HG03175 (cell line): ENCODE measurements at regions not wholly inside any gene's neighbourhood (a gene's known extent, or its start where the extent isn't known, plus 50 kb on each side); places are given as distances from the start of the nearest gene placed in this dataset.
A peak's percentile ranks its signal among the peaks of the same experiment; 100 is the strongest.

Experiments used
- ATAC-seq: cut with Tn5 transposase; IDR thresholded peaks from one replicate; pipeline ENCODE4 v1.9.1; 2021; ENCODE audit warnings: mild to moderate bottlenecking, moderate library complexity; ENCODE audit not compliant: unreplicated experiment

DNA sequence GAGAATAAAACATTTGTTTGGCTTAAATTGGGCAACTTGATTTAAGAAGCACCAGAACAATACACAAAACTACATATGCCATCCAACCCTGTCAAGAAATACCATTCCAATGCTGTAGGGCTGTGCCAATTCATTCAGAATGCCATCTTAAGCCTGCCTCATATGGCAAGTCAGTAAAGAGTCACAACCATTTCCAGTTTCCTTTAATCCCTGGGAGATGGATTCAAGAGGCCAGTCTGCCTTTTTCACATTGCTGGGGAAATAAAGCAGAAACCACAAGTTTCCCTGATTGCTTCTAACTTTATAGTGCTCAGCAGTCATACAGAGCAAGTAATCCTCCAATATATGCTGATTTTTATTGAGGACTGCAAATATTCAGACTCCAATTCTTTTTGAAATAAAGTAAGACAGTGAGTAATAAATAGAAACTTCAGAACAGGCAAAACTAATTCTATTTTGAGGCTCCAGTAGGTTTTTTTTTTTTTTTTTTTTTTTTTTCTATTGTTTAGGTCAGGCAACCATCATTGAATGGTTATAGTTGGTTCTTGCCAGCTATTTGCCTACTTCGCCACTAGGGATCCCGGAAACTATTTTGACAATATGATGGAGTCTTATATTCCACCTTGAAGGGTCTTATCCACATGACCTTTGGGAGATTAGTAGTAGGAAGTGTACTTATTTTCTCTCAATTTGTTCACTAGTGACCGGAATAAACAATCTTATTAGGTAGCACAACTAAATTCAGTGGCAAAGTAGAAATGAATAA lies 400.9 kb upstream of the MEF2C start:
- ATAC-seq = no peak

DNA sequence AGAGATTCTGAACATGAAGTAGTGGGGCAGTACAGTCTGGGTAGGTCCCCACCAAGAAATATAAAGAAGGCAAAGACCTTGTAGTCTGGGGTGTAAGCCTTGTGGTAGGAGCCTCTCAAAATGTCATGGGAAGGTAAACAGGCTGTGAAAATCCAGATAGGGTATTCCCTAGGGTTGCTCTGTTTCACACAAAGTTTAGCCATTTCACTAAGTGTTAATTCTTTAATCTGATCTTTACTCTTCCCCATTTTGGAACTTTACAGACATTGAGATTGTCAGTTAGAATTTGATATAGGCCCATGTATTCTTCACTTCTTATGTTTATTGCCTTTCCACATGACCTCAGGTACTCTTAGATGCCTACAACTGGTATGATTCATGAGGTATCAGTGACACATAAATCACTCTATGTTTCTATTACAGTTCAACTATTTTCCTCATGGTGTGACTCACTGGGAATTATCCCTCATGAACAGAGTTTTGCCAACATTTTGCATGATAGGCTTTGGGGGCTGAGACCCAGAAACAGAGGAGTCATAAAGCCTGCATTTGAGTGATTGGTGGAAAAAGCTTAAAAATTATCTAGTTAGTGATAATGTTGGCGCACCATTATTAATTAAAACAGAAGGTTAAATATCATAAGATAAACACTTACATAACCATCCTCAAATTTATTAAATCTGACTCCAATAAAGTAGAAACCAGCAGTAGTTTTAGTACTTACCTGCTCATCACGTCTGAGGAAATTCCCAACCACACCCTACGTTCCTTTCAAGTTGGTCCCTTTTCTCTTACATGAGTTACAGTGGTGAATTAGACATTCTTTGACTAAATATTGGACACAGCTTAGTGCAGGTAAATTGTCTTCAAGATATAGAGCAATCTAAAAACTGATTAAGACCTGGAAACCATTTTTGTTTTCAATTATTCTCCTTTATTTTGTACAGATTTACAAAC lies 399.8 kb upstream of the MEF2C start:
- ATAC-seq = no peak

DNA sequence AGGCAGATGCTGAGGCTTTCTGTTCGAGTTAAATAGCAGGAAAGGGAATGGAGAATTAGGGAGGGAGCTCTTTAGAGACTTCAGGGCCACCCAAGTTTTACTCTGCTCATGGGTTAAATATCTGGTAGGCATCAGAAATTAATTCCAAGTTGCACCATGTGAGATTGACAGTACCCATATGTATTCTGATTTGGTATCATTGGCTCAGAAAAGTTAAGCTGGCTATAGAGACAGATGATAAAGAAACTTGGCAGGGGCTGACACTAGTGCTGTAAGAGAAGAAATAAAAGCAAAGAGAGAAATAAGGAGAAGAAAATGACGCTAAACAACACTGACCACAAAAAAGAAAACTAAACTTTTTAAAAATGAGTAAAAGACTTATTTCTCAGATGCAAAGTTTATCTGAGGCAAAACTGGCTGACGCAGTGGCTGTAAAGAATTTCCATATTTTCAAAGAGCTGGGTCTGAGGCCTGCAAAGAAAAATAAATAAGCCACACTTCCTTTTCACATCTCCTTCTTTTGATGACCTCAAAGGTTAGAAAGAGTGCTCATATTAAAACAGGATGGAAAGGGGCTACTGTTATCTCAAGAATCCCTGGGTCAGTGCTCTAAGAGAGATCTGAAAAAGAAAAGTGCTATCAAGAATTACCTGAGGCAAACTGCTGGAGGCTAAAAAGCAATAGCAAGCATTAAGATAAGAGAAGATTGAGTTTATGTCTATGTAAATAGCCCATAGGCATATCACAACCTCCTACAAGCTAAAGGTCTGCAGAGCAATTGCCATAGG lies 399.0 kb upstream of the MEF2C start:
- no peak for ATAC-seq

DNA sequence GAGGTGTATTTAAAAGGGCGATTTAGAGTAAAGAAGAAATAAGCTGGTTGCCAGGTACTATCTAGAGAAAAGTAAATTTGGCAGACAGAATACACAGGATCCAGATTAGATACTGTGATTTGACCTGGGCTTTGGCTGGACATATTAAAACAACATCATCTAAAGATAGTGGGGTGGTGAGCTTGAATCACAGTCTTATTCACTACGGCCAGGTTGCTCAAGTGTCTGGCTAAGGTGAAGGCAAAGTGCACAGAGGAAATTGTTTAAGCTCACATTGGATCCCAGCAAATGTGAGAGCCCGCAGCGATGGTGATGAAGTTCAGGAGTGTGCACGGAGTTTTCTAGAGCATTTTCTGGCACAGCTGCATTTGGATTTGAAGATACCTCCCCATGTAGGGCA lies 398.2 kb upstream of the MEF2C start:
- ATAC-seq = no peak

DNA sequence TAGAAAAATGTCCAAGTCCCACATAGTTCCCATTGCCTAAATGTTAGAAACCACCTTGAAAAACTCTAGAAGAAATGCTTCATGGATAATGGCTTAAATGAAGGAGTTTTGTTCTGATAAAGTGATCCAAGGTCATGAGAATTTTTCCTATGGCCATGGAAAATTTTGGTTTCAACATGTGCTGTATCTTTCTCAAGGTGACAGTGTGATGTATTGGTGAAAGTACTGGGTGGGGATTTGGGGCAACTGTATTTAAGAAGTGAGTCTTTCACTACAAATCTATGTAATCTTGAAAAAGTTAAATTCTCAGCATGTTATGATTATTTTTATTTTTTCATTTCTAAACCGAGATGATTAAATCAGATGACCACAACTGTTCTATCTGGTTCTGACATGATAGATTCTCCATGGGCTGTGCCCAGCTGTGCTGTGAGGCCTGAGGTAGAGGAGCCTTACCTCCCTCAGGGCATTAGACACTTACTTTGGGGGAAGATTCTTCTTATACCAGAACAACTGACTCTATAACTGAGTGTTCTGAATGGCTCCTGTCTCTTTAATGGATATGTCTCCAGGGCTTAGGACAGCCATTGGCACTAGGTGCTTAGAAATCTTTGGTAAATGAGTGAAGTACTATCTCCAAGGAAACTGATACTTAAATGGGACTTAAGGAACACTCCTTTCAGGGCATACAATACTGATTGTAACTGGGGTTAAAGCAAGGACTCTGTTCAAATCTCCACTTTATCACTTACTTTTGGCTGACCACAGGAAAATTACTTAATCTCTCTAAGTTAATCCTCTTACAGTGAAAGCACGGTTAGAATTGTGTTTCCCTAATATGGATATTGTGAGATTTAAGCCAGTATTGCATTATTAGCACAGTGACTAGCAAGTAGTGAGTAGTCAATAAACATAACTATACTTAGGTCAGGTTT lies 397.4 kb upstream of the MEF2C start:
- no peak for ATAC-seq

DNA sequence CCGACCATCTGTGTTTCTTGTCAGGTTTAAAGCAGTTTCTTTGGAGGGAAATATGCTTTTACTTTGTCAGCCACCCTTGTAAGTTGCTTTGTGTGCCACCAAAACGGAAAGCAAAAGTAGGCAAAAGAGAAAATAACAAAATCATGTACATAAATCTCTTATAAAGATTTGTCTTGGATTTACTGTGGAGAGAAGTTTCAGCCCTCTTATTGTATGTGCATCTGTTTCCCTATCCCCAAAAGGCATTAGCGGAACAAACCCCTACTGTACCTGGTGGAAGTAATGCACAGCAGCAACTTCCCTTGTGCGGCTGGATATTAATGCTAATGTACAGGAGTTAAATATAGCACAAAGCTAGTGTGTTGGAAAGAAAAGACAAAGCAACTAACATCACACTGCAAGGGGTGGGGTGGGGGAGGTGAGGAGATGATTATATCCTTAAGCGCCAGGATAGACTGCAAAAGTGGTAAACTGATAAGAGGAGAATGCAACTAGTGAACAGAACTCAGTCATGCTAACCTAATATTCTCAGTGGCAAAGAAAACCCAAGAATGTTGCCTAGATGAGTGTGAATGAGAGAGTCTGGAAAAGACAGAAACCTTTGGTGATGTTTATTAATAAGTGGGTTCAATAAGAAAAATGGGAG lies 396.5 kb upstream of the MEF2C start:
- ATAC-seq = no peak

DNA sequence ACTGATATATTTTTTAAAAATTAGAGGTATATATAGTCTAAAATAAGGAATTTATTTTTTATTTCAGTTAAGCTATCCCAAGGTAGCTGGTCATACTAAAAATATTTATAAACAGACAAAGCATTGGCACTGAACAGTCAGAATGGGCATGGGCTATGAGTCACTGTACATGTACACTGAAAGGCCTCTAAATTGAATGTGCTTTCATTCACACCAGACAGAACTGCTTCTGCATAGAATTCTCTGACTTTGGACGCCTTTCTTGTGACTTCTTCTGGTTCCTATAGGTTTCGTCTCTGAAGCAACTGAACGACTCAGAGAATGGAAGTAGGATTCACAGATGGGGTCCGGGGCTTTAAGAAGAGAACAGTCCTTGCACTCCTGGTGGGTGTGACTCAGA lies 394.8 kb upstream of the MEF2C start:
- no peak for ATAC-seq

DNA sequence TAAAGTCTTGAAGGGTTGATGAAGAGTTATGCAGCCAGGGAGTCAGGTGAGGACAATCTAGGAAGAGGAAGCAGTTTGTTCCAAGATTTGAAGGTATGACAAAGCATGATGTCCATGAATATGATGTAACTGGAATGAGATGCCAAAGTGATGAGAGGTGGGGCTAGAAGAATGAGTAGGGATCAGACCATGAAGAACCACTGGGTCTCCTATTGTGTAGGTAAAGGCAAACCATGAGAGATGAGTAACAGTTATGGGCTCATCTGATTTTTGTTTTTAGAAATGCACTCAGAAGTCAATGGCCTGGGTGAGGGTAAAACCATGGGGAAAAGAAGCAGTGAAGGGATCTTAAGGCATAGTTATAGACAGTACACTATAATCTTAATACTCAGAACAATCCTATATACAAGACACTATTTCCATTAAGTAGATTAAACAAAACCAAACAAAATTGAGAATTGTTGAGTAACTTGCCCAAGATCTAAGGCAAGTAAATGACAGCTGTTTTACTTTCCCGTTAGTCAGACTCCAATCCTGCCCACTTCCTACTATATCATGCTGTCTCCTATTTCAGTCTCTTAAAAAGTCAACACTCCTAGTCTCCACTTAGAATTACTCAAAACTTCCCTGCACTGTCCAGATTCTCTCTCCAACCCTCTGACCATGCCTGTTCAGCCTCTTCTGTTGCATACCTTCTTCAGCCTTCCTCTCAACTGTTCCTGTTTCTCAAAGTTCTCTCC lies 393.8 kb upstream of the MEF2C start:
- no peak for ATAC-seq

DNA sequence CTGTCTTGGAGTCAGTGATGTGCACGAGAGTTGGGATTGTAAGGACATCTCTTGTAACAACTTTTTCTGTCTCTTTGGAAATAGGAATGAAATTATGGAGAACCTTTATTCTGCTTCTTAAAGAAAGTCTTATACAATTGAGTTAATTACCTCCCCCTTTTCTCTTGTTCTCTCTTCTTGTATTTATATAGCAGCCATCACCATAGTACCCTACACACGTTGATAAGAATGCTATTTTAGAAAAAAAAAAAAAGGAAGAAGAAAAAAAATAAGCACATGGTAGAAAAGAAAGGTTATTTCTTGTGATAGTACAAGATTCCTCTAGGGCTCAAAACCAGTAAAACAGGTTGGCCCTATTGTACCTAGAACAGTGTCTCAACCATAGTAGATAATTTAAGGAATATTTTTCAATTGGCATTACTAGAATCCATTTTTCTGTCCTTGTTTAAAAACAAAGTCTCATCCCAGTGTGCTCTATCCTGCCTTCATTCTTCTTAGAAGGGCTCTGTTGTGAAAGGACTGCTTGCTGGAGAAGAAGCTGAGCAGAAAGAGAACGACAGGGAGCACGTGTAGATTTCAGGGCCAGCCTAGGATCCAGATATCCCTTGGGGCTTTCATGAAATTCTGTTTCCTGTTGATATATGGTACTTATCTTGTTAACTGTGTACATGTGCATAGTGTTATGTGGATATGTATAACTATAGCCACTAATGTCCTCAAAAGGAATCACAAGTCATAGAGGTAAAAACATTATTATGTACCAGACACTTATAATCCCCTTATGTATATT lies 392.3 kb upstream of the MEF2C start:
- ATAC-seq = no peak

DNA sequence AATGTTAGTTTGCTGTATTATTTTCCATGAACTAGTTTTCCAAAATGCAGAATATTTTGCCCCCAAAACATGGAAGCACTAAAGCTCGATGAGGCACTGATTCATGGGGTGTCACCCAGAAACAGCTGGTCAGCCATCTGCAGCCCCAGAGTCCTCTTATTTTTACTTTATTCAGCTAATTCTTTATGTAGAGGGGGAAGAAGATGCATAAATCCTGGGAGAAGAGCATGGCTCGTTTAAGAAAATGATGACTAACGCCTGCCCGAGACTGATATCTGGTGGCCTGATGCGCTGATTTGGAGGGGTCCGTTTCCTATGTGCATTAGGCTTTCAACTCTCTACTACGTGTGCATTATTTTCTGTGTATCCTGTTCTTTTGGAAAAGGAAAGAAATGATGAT lies 390.3 kb upstream of the MEF2C start:
- no peak for ATAC-seq

DNA sequence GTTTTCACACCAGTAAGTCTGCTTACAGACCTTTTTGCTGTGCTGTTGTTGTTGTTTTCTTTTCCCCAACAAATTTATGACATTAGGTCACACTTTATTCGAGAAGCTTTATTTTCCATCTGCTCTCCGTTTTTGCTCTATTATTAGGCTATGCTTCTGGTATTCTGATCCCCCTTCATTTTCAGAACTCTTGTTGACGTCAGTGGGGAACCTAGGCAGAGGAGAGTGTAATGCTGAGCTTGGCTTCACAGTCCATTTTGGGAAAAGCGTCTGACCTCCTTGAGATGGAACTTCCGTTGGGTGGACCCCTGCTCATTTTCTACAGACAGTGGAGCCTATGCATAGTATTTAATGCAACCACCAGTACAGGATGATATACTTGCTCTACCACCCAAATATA lies 387.9 kb upstream of the MEF2C start:
- ATAC-seq = no peak

DNA sequence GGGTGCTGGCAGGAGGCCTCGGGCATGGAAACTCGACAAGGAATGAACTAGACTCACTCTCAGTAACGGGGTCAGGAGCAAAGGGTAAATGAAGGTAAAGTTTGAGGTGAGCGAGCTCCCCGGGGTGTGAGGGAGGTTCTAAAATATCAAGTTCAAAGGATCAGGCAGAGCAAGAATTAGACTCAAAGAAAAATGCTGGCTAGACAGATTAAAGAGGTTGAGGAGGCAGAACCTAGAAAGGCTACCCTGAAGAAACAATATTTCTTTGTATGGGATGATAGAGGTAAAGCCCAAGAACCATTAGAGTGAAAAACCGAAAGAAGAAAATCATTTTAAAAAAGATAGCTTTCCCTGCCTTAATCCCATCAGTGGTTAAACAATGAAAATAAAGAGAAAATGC lies 386.7 kb upstream of the MEF2C start:
- ATAC-seq = no peak

DNA sequence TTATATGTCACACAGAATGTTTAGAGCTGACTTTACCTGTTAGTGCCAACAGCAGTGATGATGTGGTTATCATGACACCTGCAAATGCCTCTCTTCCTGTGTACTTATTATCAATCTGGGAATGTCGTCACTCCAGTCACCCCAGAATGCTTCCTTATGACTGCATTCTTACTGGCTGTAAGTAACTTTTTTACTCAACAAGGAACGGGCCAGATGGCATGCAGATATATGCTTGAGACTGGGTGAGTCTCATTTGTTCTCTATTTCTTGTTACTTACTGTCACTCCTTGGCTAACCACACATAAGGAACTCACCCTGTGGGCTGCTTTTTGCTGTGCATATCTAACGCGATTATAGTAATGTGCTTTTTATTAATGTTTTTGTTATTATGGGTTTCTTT lies 385.5 kb upstream of the MEF2C start:
- peak; percentile 25 for ATAC-seq

DNA sequence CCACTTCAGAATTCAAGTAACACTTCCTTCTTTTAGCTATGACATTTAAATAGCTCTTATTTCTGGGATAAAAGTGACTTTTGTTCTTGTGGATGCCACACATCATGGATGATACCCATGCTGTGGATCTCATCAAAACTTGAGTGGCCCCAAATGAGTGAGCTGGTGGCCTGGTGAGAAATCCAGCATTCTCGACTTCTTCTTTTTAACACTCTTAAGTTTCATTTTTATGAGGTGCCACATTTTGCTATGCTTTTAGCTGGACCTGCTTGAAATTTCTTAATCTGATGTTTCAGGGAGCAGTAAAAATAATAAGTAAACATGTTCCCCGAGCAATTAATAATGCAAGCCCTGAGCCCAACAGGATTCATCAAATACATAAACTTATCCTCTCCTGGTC lies 384.8 kb upstream of the MEF2C start:
- ATAC-seq = no peak

DNA sequence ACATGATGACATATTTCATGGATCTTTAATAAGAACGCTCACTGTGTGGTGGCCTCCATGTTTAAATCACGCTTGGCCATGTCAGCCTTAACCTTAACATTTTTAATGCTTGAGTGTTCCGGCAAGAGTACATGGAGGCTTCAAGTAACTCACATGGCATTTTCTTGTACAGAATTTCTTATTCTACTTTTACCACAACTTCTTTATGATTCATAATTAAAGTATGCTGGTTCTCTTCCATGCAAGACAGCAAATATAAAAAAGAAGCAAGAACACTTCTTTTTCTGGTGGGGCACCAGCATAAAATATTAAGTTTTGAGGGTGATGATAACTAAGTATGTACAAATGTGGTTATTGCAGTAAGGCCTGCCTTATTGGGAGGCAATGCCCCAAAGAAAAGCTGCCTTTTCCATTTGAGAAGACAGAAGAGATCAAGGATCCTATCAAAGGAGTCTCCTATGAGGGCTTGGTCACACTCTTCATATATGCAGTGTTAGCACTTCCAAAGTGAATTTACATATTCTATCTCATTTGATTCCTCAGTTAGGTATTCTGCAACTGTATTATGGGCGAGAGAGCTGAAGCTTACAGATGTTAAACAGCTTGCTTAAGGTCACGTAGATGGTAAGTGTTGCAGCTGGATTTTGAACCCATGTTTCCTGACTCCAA lies 382.7 kb upstream of the MEF2C start:
- ATAC-seq = no peak

DNA sequence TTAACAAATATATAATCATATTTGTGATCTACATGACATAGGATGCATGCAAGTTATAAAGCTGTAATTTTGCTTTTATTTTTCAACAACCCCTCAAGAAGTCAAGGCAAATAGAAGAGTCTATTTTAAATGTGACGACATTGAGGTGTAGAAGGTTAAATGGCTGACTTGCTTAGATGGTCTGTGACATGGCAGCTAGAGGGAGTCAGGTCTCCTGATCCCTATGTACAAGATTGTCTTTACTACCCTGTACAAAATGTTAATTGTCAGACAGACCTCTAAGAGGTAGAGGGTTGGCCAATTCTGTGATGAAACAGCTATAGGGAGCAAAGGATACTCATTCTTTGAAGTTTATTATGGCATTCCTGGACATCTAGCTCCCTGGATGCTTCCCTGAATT lies 380.9 kb upstream of the MEF2C start:
- ATAC-seq = no peak

DNA sequence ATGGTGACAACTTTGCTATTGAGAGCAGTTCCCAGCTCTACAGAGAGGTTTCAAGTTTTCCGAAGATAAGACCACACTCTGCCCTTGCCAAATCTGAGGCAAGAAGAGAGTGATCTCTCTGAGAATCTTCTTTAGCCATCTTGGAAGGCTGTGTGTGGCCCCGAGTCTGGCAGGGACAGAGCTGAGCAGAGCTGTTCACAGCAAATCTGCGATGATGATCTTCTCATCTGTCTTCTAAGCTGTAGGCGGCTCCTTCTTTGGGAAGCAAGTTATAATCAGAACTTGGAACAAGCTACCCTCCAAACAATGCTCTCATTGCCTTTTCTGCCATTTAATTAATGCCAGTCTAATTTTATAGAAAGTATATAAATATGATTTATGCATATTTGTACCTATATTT lies 379.0 kb upstream of the MEF2C start:
- no peak for ATAC-seq

DNA sequence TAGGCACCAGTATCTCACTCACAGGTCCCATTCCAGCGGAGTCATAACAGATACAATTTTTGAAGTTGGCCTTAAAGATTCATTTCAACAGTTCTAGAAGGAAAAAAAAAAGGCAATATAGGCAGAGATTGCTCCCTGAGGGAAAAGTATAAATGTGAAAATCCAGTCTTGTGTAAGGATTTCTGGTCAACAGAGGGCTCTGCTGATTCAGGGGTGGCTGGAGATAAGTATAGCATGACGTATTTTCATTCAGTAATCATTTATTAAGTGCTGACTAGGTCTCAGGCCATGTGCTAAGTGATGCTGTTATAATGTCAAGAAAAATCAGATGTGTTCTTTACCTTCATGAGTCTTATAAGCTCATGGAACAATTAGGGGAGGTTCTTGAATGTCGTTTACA lies 377.3 kb upstream of the MEF2C start:
- no peak for ATAC-seq
